ENCODE measurements at regions not wholly inside any gene's neighbourhood (a gene's known extent, or its start where the extent isn't known, plus 50 kb on each side); places are given as distances from the start of the nearest gene placed in this dataset.
"Not testable (repeated sequence)": the region's sequence is repeated elsewhere in the genome, so short reads cannot be mapped to it uniquely, and the experiment has no call there.

DNA sequence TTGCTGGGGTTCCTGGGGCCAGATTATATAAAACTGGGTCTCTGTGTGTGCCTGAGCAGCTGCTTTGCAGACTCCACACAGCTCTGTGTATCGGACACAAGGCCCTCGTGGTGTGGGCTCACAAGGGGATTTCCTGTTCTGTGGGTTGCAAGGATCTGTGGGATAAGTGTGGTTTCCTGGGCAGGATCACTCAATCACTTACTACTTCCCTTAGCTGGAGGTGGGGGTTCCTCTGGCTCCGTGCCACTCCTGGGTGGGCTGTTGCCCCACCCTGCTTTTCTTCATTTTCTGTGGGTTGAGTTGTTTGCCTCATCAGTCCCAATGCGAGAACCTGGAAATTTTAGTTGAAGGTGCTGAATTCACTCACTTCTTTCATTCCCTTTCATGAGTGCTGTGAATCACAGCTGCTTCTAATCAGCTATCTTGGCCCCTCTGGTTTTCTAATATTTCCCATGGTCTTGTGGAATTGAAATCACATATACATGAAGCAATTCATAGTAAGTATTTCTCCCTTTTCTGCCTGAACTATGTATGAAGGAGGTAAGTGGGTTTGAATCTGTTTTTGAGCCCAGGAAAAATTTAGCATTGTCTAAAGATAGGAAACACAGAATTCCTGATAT is 196.3 kb downstream of the DCDC2C start:
- H3K4me1 ChIP-seq (ENCODE audit: control insufficient read depth in 2 of 2, insufficient read depth in 2 of 2, low read length in 2 of 2) = no peaks in the 10 kb centered on the region
- H3K27me3 ChIP-seq (ENCODE audit: control insufficient read depth in 2 of 2, insufficient read depth in 2 of 2, low read length in 2 of 2) = no peaks in the 10 kb centered on the region
- no peaks in the 10 kb centered on the region for H3K36me3 ChIP-seq (ENCODE audit: control insufficient read depth in 2 of 2, insufficient read depth in 2 of 2, low read length in 2 of 2)
- H3K4me3 ChIP-seq (ENCODE audit: low read length in 2 of 2) = no peak overlapping the region
- H3K9ac ChIP-seq (ENCODE audit: low read depth in 1 of 2, low read length in 2 of 2) = no peak overlapping the region
- no peaks in the 10 kb centered on the region for H3K9me3 ChIP-seq (ENCODE audit: control insufficient read depth in 2 of 2, low read length in 2 of 2)
- H3K27ac ChIP-seq (ENCODE audit: low read depth in 2 of 2, low read length in 2 of 2) = no peak overlapping the region

- Histone ChIP-seq H3K4me1 (ENCODE audit: control insufficient read depth in 2 of 2, insufficient read depth in 2 of 2, low read length in 2 of 2) (no peaks in the 10 kb centered on the region), H3K9ac (ENCODE audit: low read depth in 1 of 2, low read length in 2 of 2) (no peak overlapping the region), H3K4me3 (ENCODE audit: low read length in 2 of 2) (no peak overlapping the region), H3K36me3 (ENCODE audit: control insufficient read depth in 2 of 2, insufficient read depth in 2 of 2, low read length in 2 of 2) (no peaks in the 10 kb centered on the region), H3K9me3 (ENCODE audit: control insufficient read depth in 2 of 2, low read length in 2 of 2) (no peaks in the 10 kb centered on the region), H3K27ac (ENCODE audit: low read depth in 2 of 2, low read length in 2 of 2) (no peak overlapping the region), H3K27me3 (ENCODE audit: control insufficient read depth in 2 of 2, insufficient read depth in 2 of 2, low read length in 2 of 2) (no peaks in the 10 kb centered on the region)
Measured at GRCh38 chr2:3902131-3902530, 198.8 kb downstream of the DCDC2C start.

GRCh38 chr2:3904061-3904460 is 200.7 kb downstream of the DCDC2C start:
- Histone ChIP-seq H3K4me3 (ENCODE audit: low read length in 2 of 2) (no peak overlapping the region), H3K4me1 (ENCODE audit: control insufficient read depth in 2 of 2, insufficient read depth in 2 of 2, low read length in 2 of 2) (no peaks in the 10 kb centered on the region), H3K9ac (ENCODE audit: low read depth in 1 of 2, low read length in 2 of 2) (no peak overlapping the region), H3K27ac (ENCODE audit: low read depth in 2 of 2, low read length in 2 of 2) (no peak overlapping the region), H3K9me3 (ENCODE audit: control insufficient read depth in 2 of 2, low read length in 2 of 2) (no peaks in the 10 kb centered on the region), H3K36me3 (ENCODE audit: control insufficient read depth in 2 of 2, insufficient read depth in 2 of 2, low read length in 2 of 2) (no peaks in the 10 kb centered on the region), H3K27me3 (ENCODE audit: control insufficient read depth in 2 of 2, insufficient read depth in 2 of 2, low read length in 2 of 2) (no peaks in the 10 kb centered on the region)

DNA sequence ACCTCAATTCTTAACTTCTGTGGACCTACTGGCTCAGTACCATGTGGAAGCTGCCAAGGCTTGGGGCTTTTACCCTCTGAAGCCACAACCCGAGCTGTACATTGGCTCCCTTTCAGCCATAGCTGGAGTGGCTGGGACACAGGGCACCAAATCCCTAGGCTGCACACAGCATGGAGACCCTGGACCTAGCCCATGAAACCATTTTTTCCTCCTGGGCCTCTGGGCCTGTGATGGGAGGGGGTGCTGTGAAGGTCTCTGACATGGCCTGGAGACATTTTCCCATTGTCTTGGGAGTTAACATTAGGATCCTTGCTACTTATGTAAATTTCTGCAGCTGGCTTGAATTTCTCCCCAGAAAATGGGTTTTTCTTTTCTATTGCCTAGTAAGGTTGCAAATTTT is 205.1 kb downstream of the DCDC2C start:
- not testable (repeated sequence) for H3K9me3 ChIP-seq (ENCODE audit: control insufficient read depth in 2 of 2, low read length in 2 of 2); H3K27ac ChIP-seq (ENCODE audit: low read depth in 2 of 2, low read length in 2 of 2); H3K4me1 ChIP-seq (ENCODE audit: control insufficient read depth in 2 of 2, insufficient read depth in 2 of 2, low read length in 2 of 2); H3K9ac ChIP-seq (ENCODE audit: low read depth in 1 of 2, low read length in 2 of 2); H3K4me3 ChIP-seq (ENCODE audit: low read length in 2 of 2); H3K27me3 ChIP-seq (ENCODE audit: control insufficient read depth in 2 of 2, insufficient read depth in 2 of 2, low read length in 2 of 2); H3K36me3 ChIP-seq (ENCODE audit: control insufficient read depth in 2 of 2, insufficient read depth in 2 of 2, low read length in 2 of 2)

DNA sequence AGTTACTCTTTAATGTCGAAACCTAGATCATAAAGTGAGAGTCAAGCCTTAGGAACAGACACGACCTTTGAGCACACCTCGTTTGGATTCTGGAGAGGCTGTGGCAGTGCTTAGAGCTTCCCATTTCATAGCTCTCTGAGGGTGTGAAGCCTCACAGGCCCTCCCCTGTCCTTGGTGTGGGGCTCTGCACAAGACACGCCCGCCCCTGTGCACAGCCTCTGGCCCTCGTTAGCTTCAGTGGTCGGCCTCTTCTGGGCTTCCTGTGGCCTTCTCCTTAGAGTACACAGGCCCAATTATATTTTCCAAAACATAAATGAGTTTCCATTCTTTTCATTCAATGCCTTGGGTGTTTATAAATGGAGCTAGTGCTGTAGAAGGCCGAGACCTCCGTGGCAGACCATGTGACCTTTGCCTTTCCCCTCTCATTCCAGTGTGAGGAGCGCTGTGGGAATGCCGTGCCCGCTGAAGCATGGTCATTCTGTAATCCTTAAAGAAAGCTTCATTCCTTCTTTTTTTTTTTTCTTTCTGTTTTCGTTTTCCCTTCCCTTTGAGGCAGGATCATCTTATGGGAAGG is 208.6 kb downstream of the DCDC2C start:
- Histone ChIP-seq H3K4me1 (ENCODE audit: control insufficient read depth in 2 of 2, insufficient read depth in 2 of 2, low read length in 2 of 2) (no peaks in the 10 kb centered on the region), H3K9ac (ENCODE audit: low read depth in 1 of 2, low read length in 2 of 2) (no peak overlapping the region), H3K4me3 (ENCODE audit: low read length in 2 of 2) (no peak overlapping the region), H3K36me3 (ENCODE audit: control insufficient read depth in 2 of 2, insufficient read depth in 2 of 2, low read length in 2 of 2) (no peaks in the 10 kb centered on the region), H3K27me3 (ENCODE audit: control insufficient read depth in 2 of 2, insufficient read depth in 2 of 2, low read length in 2 of 2) (no peaks in the 10 kb centered on the region), H3K27ac (ENCODE audit: low read depth in 2 of 2, low read length in 2 of 2) (no peak overlapping the region), H3K9me3 (ENCODE audit: control insufficient read depth in 2 of 2, low read length in 2 of 2) (no peaks in the 10 kb centered on the region)

DNA sequence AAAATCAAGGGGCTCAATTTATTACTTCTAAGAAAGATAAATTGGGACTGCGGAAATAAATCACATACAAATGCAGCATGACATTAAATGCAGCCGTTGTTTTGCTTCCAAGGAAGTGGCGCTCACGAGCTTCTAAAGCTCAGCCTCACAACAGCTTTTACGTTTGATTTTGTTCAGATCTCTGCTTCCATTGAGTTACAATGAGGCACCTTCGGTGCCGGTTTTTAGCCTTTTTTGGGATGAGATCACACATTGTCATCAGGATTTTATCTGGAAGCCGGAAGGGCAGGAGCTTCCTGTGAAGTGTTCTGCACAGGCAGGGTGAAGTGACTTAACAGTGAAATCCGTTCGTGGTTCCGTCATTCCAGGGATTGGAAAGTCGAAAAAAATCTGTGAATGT is 209.8 kb downstream of the DCDC2C start:
- H3K27ac ChIP-seq (ENCODE audit: low read depth in 2 of 2, low read length in 2 of 2) = no peak overlapping the region
- H3K9ac ChIP-seq (ENCODE audit: low read depth in 1 of 2, low read length in 2 of 2) = no peak overlapping the region
- no peaks in the 10 kb centered on the region for H3K9me3 ChIP-seq (ENCODE audit: control insufficient read depth in 2 of 2, low read length in 2 of 2)
- H3K27me3 ChIP-seq (ENCODE audit: control insufficient read depth in 2 of 2, insufficient read depth in 2 of 2, low read length in 2 of 2) = no peaks in the 10 kb centered on the region
- no peaks in the 10 kb centered on the region for H3K4me1 ChIP-seq (ENCODE audit: control insufficient read depth in 2 of 2, insufficient read depth in 2 of 2, low read length in 2 of 2)
- no peak overlapping the region for H3K4me3 ChIP-seq (ENCODE audit: low read length in 2 of 2)
- H3K36me3 ChIP-seq (ENCODE audit: control insufficient read depth in 2 of 2, insufficient read depth in 2 of 2, low read length in 2 of 2) = no peaks in the 10 kb centered on the region

DNA sequence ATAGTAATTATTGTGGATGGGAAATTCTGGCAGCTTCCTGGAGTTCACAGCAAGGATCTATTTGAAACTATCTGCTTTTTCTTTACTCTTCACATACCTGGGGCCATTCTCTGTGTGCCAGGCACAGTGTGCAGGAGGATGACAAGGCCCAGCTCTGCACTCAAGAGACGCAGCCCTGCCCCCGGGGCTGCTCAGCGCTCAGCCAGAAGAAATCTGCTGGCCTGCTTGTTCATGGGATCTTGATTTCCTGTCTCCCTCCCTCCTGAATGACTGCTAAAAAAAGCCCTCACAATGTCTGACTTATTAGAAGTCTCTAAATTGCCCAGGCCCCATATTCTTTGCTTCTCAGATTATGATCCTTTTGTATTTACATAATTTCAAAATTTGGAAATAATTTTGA is 210.9 kb downstream of the DCDC2C start:
- Histone ChIP-seq H3K36me3 (ENCODE audit: control insufficient read depth in 2 of 2, insufficient read depth in 2 of 2, low read length in 2 of 2) (no peaks in the 10 kb centered on the region), H3K4me3 (ENCODE audit: low read length in 2 of 2) (no peak overlapping the region), H3K27ac (ENCODE audit: low read depth in 2 of 2, low read length in 2 of 2) (no peak overlapping the region), H3K4me1 (ENCODE audit: control insufficient read depth in 2 of 2, insufficient read depth in 2 of 2, low read length in 2 of 2) (no peaks in the 10 kb centered on the region), H3K27me3 (ENCODE audit: control insufficient read depth in 2 of 2, insufficient read depth in 2 of 2, low read length in 2 of 2) (no peaks in the 10 kb centered on the region), H3K9ac (ENCODE audit: low read depth in 1 of 2, low read length in 2 of 2) (no peak overlapping the region), H3K9me3 (ENCODE audit: control insufficient read depth in 2 of 2, low read length in 2 of 2) (no peaks in the 10 kb centered on the region)

- H3K4me3 ChIP-seq (ENCODE audit: low read length in 2 of 2) = no peak overlapping the region
- no peaks in the 10 kb centered on the region for H3K27me3 ChIP-seq (ENCODE audit: control insufficient read depth in 2 of 2, insufficient read depth in 2 of 2, low read length in 2 of 2)
- H3K27ac ChIP-seq (ENCODE audit: low read depth in 2 of 2, low read length in 2 of 2) = no peak overlapping the region
- no peaks in the 10 kb centered on the region for H3K36me3 ChIP-seq (ENCODE audit: control insufficient read depth in 2 of 2, insufficient read depth in 2 of 2, low read length in 2 of 2)
- no peaks in the 10 kb centered on the region for H3K9me3 ChIP-seq (ENCODE audit: control insufficient read depth in 2 of 2, low read length in 2 of 2)
- H3K9ac ChIP-seq (ENCODE audit: low read depth in 1 of 2, low read length in 2 of 2) = no peak overlapping the region
- no peaks in the 10 kb centered on the region for H3K4me1 ChIP-seq (ENCODE audit: control insufficient read depth in 2 of 2, insufficient read depth in 2 of 2, low read length in 2 of 2)
Measured at GRCh38 chr2:3927031-3927430, 223.7 kb downstream of the DCDC2C start.

GRCh38 chr2:3929374-3929773 is 226.0 kb downstream of the DCDC2C start:
- no peak overlapping the region for H3K27ac ChIP-seq (ENCODE audit: low read depth in 2 of 2, low read length in 2 of 2)
- H3K36me3 ChIP-seq (ENCODE audit: control insufficient read depth in 2 of 2, insufficient read depth in 2 of 2, low read length in 2 of 2) = no peaks in the 10 kb centered on the region
- H3K9ac ChIP-seq (ENCODE audit: low read depth in 1 of 2, low read length in 2 of 2) = no peak overlapping the region
- no peaks in the 10 kb centered on the region for H3K27me3 ChIP-seq (ENCODE audit: control insufficient read depth in 2 of 2, insufficient read depth in 2 of 2, low read length in 2 of 2)
- no peaks in the 10 kb centered on the region for H3K4me1 ChIP-seq (ENCODE audit: control insufficient read depth in 2 of 2, insufficient read depth in 2 of 2, low read length in 2 of 2)
- no peak overlapping the region for H3K4me3 ChIP-seq (ENCODE audit: low read length in 2 of 2)
- no peaks in the 10 kb centered on the region for H3K9me3 ChIP-seq (ENCODE audit: control insufficient read depth in 2 of 2, low read length in 2 of 2)

GRCh38 chr2:3930246-3930645 is 226.9 kb downstream of the DCDC2C start:
- Histone ChIP-seq H3K9ac (ENCODE audit: low read depth in 1 of 2, low read length in 2 of 2) (no peak overlapping the region), H3K4me3 (ENCODE audit: low read length in 2 of 2) (no peak overlapping the region), H3K27ac (ENCODE audit: low read depth in 2 of 2, low read length in 2 of 2) (no peak overlapping the region), H3K4me1 (ENCODE audit: control insufficient read depth in 2 of 2, insufficient read depth in 2 of 2, low read length in 2 of 2) (no peaks in the 10 kb centered on the region), H3K9me3 (ENCODE audit: control insufficient read depth in 2 of 2, low read length in 2 of 2) (no peaks in the 10 kb centered on the region), H3K36me3 (ENCODE audit: control insufficient read depth in 2 of 2, insufficient read depth in 2 of 2, low read length in 2 of 2) (no peaks in the 10 kb centered on the region), H3K27me3 (ENCODE audit: control insufficient read depth in 2 of 2, insufficient read depth in 2 of 2, low read length in 2 of 2) (no peaks in the 10 kb centered on the region)

- Histone ChIP-seq H3K4me3 (ENCODE audit: low read length in 2 of 2) (no peak overlapping the region), H3K4me1 (ENCODE audit: control insufficient read depth in 2 of 2, insufficient read depth in 2 of 2, low read length in 2 of 2) (no peaks in the 10 kb centered on the region), H3K9me3 (ENCODE audit: control insufficient read depth in 2 of 2, low read length in 2 of 2) (no peaks in the 10 kb centered on the region), H3K27me3 (ENCODE audit: control insufficient read depth in 2 of 2, insufficient read depth in 2 of 2, low read length in 2 of 2) (no peaks in the 10 kb centered on the region), H3K36me3 (ENCODE audit: control insufficient read depth in 2 of 2, insufficient read depth in 2 of 2, low read length in 2 of 2) (no peaks in the 10 kb centered on the region), H3K27ac (ENCODE audit: low read depth in 2 of 2, low read length in 2 of 2) (no peak overlapping the region), H3K9ac (ENCODE audit: low read depth in 1 of 2, low read length in 2 of 2) (no peak overlapping the region)
Measured at GRCh38 chr2:3940661-3941060, 237.3 kb downstream of the DCDC2C start.
